Right hindlimb (tissue), 1 donor: ENCODE measurements at regions not wholly inside any gene's neighbourhood (a gene's known extent, or its start where the extent isn't known, plus 50 kb on each side); places are given as distances from the start of the nearest gene placed in this dataset.

Source experiments
- DNase-seq: peaks from one replicate; pipeline ENCODE4 v3.0.0-alpha.2; 2018

- DNase-seq: peak; percentile 88
Measured at GRCh38 chr3:184659797-184660301, 52.0 kb downstream of the MAGEF1 start.

- DNase-seq: peak; percentile 73
Measured at GRCh38 chr3:184658223-184658928, 53.5 kb downstream of the MAGEF1 start.

- peak; percentile 72 for DNase-seq
Measured at GRCh38 chr3:184656829-184657681, 54.8 kb downstream of the MAGEF1 start.

GRCh38 chr3:184656458-184656828 is 55.4 kb downstream of the MAGEF1 start:
- peak; percentile 47 for DNase-seq

GRCh38 chr3:184655597-184655996 is 56.3 kb downstream of the MAGEF1 start:
- DNase-seq: no peak

- no peak for DNase-seq
Measured at GRCh38 chr3:184654375-184654774, 57.5 kb downstream of the MAGEF1 start.

GRCh38 chr3:184652465-184652864 is 59.4 kb downstream of the MAGEF1 start:
- DNase-seq: no peak

- no peak for DNase-seq
Measured at GRCh38 chr3:184651904-184652303, 60.0 kb downstream of the MAGEF1 start.

GRCh38 chr3:184648636-184649035 is 63.2 kb downstream of the MAGEF1 start:
- DNase-seq: peak; percentile 64

- DNase-seq: peak; percentile 16
Measured at GRCh38 chr3:184647405-184647936, 64.4 kb downstream of the MAGEF1 start.

- peak; percentile 9 for DNase-seq
Measured at GRCh38 chr3:184645336-184645735, 66.5 kb downstream of the MAGEF1 start.

- DNase-seq: no peak
Measured at GRCh38 chr3:184643442-184643841, 68.4 kb downstream of the MAGEF1 start.

GRCh38 chr3:184642631-184643285 is 69.1 kb downstream of the MAGEF1 start:
- peak; percentile 44 for DNase-seq

- DNase-seq: no peak
Measured at GRCh38 chr3:184641430-184641829, 70.4 kb downstream of the MAGEF1 start.

- DNase-seq: no peak
Measured at GRCh38 chr3:184639351-184639750, 72.5 kb downstream of the MAGEF1 start.

- DNase-seq: no peak
Measured at GRCh38 chr3:184637705-184638104, 74.2 kb downstream of the MAGEF1 start.

GRCh38 chr3:184636741-184637316 is 75.0 kb downstream of the MAGEF1 start:
- DNase-seq: no peak

GRCh38 chr3:184635774-184636173 is 74.2 kb downstream of the EPHB3 start:
- DNase-seq: no peak

- no peak for DNase-seq
Measured at GRCh38 chr3:184635126-184635525, 73.5 kb downstream of the EPHB3 start.

- DNase-seq: no peak
Measured at GRCh38 chr3:184633237-184633579, 71.6 kb downstream of the EPHB3 start.

GRCh38 chr3:184632551-184633236 is 71.1 kb downstream of the EPHB3 start:
- DNase-seq: no peak
